Colonic mucosa (tissue), 4 donors: ENCODE measurements at regions not wholly inside any gene's neighbourhood (a gene's known extent, or its start where the extent isn't known, plus 50 kb on each side); places are given as distances from the start of the nearest gene placed in this dataset.

ENCODE experiments used
- DNase-seq: peaks from one replicate; pipeline ENCODE4 v3.0.0-alpha.2; 2020
- H3K27ac ChIP-seq: fragments of 200-600 bp; one replicate; pipeline ENCODE4 v1.8.0; 2021
- H3K27me3 ChIP-seq: fragments of 200-600 bp; one replicate; pipeline ENCODE4 v1.8.0; 2021
- H3K36me3 ChIP-seq: fragments of 200-600 bp; one replicate; pipeline ENCODE4 v1.8.0; 2021
- H3K4me1 ChIP-seq: fragments of 200-600 bp; one replicate; pipeline ENCODE4 v1.8.0; 2021; ENCODE audit warnings: mild to moderate bottlenecking
- H3K4me3 ChIP-seq: fragments of 200-600 bp; one replicate; pipeline ENCODE4 v1.8.0; 2021
- H3K9ac ChIP-seq, 2 donors: one replicate each; pipeline ENCODE4 v1.7.0; 2013; ENCODE audit warnings: control low read depth in 2 of 2, low read depth in 2 of 2, low read length in 2 of 2
- H3K9me3 ChIP-seq: fragments of 200-600 bp; one replicate; pipeline ENCODE4 v1.8.0; 2021
- CTCF ChIP-seq: fragments of 200-600 bp; IDR thresholded peaks from one replicate; pipeline ENCODE4 v1.8.0; 2022; ENCODE audit warnings: antibody characterized with exemption, mild to moderate bottlenecking
- intact Hi-C: fragments of 100-400 bp; cut with DNase I; formaldehyde crosslinking; loops from one replicate; pipeline ENCODE4 v1.14.1; 2022
- donor health status: healthy.
- donor health status: DM: no; HTN: no; CAD: no.
- donor health status: DM: no; HTN: no; CAD: no.

GRCh38 chr14:31926123-31926522 is 151.0 kb upstream of the ARHGAP5 start:
- Histone ChIP-seq H3K9ac (no peak overlapping the region), H3K4me3 (no peak overlapping the region), H3K4me1 (no peaks in the 10 kb centered on the region), H3K36me3 (no peaks in the 10 kb centered on the region), H3K27ac (no peak overlapping the region), H3K9me3 (no peaks in the 10 kb centered on the region), H3K27me3 (no peaks in the 10 kb centered on the region)
- no peak for DNase-seq
- intact Hi-C loops = loop anchor here (5.0 to 10.0 kb wide), 2 partner anchors 331 to 411 kb away; no protein-coding TSS in a partner anchor
- TF ChIP-seq CTCF = peak; percentile 58

- H3K27ac ChIP-seq = no peak overlapping the region
- no peaks in the 10 kb centered on the region for H3K36me3 ChIP-seq
- intact Hi-C loops = loop anchor here (5.0 to 10.0 kb wide), 2 partner anchors 331 to 412 kb away; no protein-coding TSS in a partner anchor
- no peak for DNase-seq
- H3K9me3 ChIP-seq = no peaks in the 10 kb centered on the region
- no peak for TF ChIP-seq CTCF
- H3K27me3 ChIP-seq = no peaks in the 10 kb centered on the region
- no peak overlapping the region for H3K4me3 ChIP-seq
- no peaks in the 10 kb centered on the region for H3K4me1 ChIP-seq
- H3K9ac ChIP-seq = no peak overlapping the region
Observed at GRCh38 chr14:31926652-31927347, 150.3 kb upstream of the ARHGAP5 start.

- Histone ChIP-seq H3K27me3 (no peaks in the 10 kb centered on the region), H3K9ac (peak overlapping the region in 1 of 2 donors; percentile 8), H3K4me3 (no peak overlapping the region), H3K9me3 (no peaks in the 10 kb centered on the region), H3K4me1 (no peaks in the 10 kb centered on the region), H3K27ac (peak overlapping the region; percentile 46), H3K36me3 (no peaks in the 10 kb centered on the region)
- intact Hi-C loops = loop anchor here (5.0 to 10.0 kb wide), 2 partner anchors 330 to 413 kb away; no protein-coding TSS in a partner anchor
- DNase-seq = no peak
- no peak for TF ChIP-seq CTCF
Observed at GRCh38 chr14:31927348-31927832, 149.7 kb upstream of the ARHGAP5 start.

- no peak overlapping the region for H3K27ac ChIP-seq
- no peak for DNase-seq
- no peak for TF ChIP-seq CTCF
- no peaks in the 10 kb centered on the region for H3K9me3 ChIP-seq
- no peak overlapping the region for H3K4me3 ChIP-seq
- no peaks in the 10 kb centered on the region for H3K27me3 ChIP-seq
- no peaks in the 10 kb centered on the region for H3K36me3 ChIP-seq
- peaks cover 3% of the 10 kb centered on the region for H3K4me1 ChIP-seq
- intact Hi-C loops = no loop called here
- H3K9ac ChIP-seq = no peak overlapping the region
Observed at GRCh38 chr14:31930070-31930469, 147.0 kb upstream of the ARHGAP5 start.

- H3K9ac ChIP-seq = no peak overlapping the region
- H3K9me3 ChIP-seq = no peaks in the 10 kb centered on the region
- no peak overlapping the region for H3K27ac ChIP-seq
- H3K4me1 ChIP-seq = peaks cover 6% of the 10 kb centered on the region
- intact Hi-C loops = no loop called here
- no peak for TF ChIP-seq CTCF
- no peaks in the 10 kb centered on the region for H3K36me3 ChIP-seq
- DNase-seq = no peak
- no peak overlapping the region for H3K4me3 ChIP-seq
- H3K27me3 ChIP-seq = no peaks in the 10 kb centered on the region
Observed at GRCh38 chr14:31930493-31931240, 146.4 kb upstream of the ARHGAP5 start.
